NCI-H2081 treated with DMSO at 0.1 percent for 48 hours (cell line): ENCODE measurements at regions not wholly inside any gene's neighbourhood (a gene's known extent, or its start where the extent isn't known, plus 50 kb on each side); places are given as distances from the start of the nearest gene placed in this dataset.
"Not testable (repeated sequence)": the region's sequence is repeated elsewhere in the genome, so short reads cannot be mapped to it uniquely, and the experiment has no call there.

Source experiments
- DNase-seq: peaks from one replicate; lab custom pipeline; 2025; lab: John Stamatoyannopoulos, UW

GRCh38 chr21:16218682-16219343 is 489.0 kb downstream of the USP25 start:
- DNase-seq: no peak

- DNase-seq: not testable (repeated sequence)
Measured at GRCh38 chr21:16224756-16225155, 495.0 kb downstream of the USP25 start.

GRCh38 chr21:16239659-16240265 is 510.0 kb downstream of the USP25 start:
- no peak for DNase-seq

- no peak for DNase-seq
Measured at GRCh38 chr21:16241016-16241415, 511.2 kb downstream of the USP25 start.

GRCh38 chr21:16241479-16241963 is 511.7 kb downstream of the USP25 start:
- no peak for DNase-seq

GRCh38 chr21:16243396-16243795 is 513.6 kb downstream of the USP25 start:
- DNase-seq: no peak

GRCh38 chr21:16248705-16249104 is 518.9 kb downstream of the USP25 start:
- no peak for DNase-seq

GRCh38 chr21:16250273-16250672 is 520.5 kb downstream of the USP25 start:
- DNase-seq: no peak

- DNase-seq: no peak
Measured at GRCh38 chr21:16258844-16259611, 529.2 kb downstream of the USP25 start.

- DNase-seq: no peak
Measured at GRCh38 chr21:16262091-16262490, 532.3 kb downstream of the USP25 start.

GRCh38 chr21:16264319-16264718 is 534.5 kb downstream of the USP25 start:
- DNase-seq: no peak

GRCh38 chr21:16269476-16269875 is 539.7 kb downstream of the USP25 start:
- no peak for DNase-seq

GRCh38 chr21:16279731-16280581 is 550.2 kb downstream of the USP25 start:
- DNase-seq: no peak

GRCh38 chr21:16280686-16281091 is 550.9 kb downstream of the USP25 start:
- no peak for DNase-seq

- DNase-seq: no peak
Measured at GRCh38 chr21:16283516-16283915, 553.7 kb downstream of the USP25 start.

- no peak for DNase-seq
Measured at GRCh38 chr21:16285605-16286126, 555.9 kb downstream of the USP25 start.

- DNase-seq: no peak
Measured at GRCh38 chr21:16287046-16287445, 557.3 kb downstream of the USP25 start.

- no peak for DNase-seq
Measured at GRCh38 chr21:16291296-16291695, 561.5 kb downstream of the USP25 start.

- no peak for DNase-seq
Measured at GRCh38 chr21:16294128-16294527, 564.3 kb downstream of the USP25 start.

- DNase-seq: no peak
Measured at GRCh38 chr21:16302851-16303282, 573.1 kb downstream of the USP25 start.

GRCh38 chr21:16304174-16305095 is 574.7 kb downstream of the USP25 start:
- DNase-seq: no peak
